GM23338 (cell line): ENCODE measurements at regions not wholly inside any gene's neighbourhood (a gene's known extent, or its start where the extent isn't known, plus 50 kb on each side); places are given as distances from the start of the nearest gene placed in this dataset.

Experiments
- ATAC-seq: fragments of 200-7000 bp; cut with Tn5 transposase; 3 replicates; pipeline ENCODE4 v1.9.1; 2020
- DNase-seq: peaks from one replicate; pipeline ENCODE4 v3.0.0-alpha.2; 2015; ENCODE audit warnings: low spot score
- H2AFZ ChIP-seq: fragments of 200-600 bp; sonication (generic); 2 replicates; pipeline ENCODE4 v1.8.0; 2016; ENCODE audit warnings: antibody characterized with exemption, mild to moderate bottlenecking, moderate library complexity
- H3F3A ChIP-seq: fragments of 200-600 bp; sonication (generic); replicated peaks from 2 replicates; pipeline ENCODE4 v1.8.0; 2017; ENCODE audit warnings: antibody characterized with exemption, mixed run types, low read depth
- H3K27ac ChIP-seq: fragments of 200-600 bp; sonication (generic); 2 replicates; pipeline ENCODE4 v1.6.1; 2016; ENCODE audit warnings: low read depth
- H3K27me3 ChIP-seq: fragments of 200-600 bp; sonication (generic); 2 replicates; pipeline ENCODE4 v1.8.0; 2016; ENCODE audit warnings: mild to moderate bottlenecking, mixed run types, moderate library complexity; ENCODE audit not compliant: insufficient read depth
- H3K36me3 ChIP-seq: fragments of 200-600 bp; sonication (generic); 2 replicates; pipeline ENCODE4 v1.8.0; 2016; ENCODE audit warnings: mild to moderate bottlenecking; ENCODE audit not compliant: insufficient read depth
- H3K4me1 ChIP-seq: fragments of 200-600 bp; sonication (generic); 2 replicates; pipeline ENCODE4 v1.8.0; 2016; ENCODE audit warnings: mild to moderate bottlenecking, moderate library complexity; ENCODE audit not compliant: insufficient read depth
- H3K4me2 ChIP-seq: fragments of 200-600 bp; sonication (generic); 2 replicates; pipeline ENCODE4 v1.7.1; 2017; ENCODE audit warnings: mixed run types
- H3K4me3 ChIP-seq: fragments of 200-600 bp; sonication (generic); 2 replicates; pipeline ENCODE4 v1.6.1; 2016; ENCODE audit warnings: mixed run types
- H3K79me2 ChIP-seq: fragments of 200-600 bp; sonication (generic); replicated peaks from 2 replicates; pipeline ENCODE4 v1.8.0; 2017; ENCODE audit warnings: mild to moderate bottlenecking; ENCODE audit not compliant: insufficient read depth
- H3K9me2 ChIP-seq: fragments of 200-600 bp; sonication (generic); 2 replicates; pipeline ENCODE4 v1.8.0; 2017; ENCODE audit not compliant: insufficient read depth
- H4K20me1 ChIP-seq: fragments of 200-600 bp; sonication (generic); replicated peaks from 2 replicates; pipeline ENCODE4 v1.8.0; 2017; ENCODE audit warnings: mild to moderate bottlenecking; ENCODE audit not compliant: insufficient read depth
- H3K27ac Mint-ChIP-seq: 2 replicates; pipeline ENCODE4 v1.8.0; 2020; ENCODE audit warnings: inconsistent platforms, mild to moderate bottlenecking, moderate library complexity, mixed read lengths
- H3K27me3 Mint-ChIP-seq: 3 replicates; pipeline ENCODE4 v1.8.0; 2022; ENCODE audit warnings: low read depth, mild to moderate bottlenecking, moderate library complexity, mixed read lengths, inconsistent platforms; ENCODE audit not compliant: insufficient read depth, poor library complexity
- H3K36me3 Mint-ChIP-seq: 3 replicates; pipeline ENCODE4 v1.8.0; 2021; ENCODE audit warnings: low read depth, mild to moderate bottlenecking, inconsistent platforms, moderate library complexity, mixed read lengths
- H3K4me1 Mint-ChIP-seq: 3 replicates; pipeline ENCODE4 v1.8.0; 2020; ENCODE audit warnings: mild to moderate bottlenecking, inconsistent platforms, mixed read lengths
- H3K4me3 Mint-ChIP-seq: 3 replicates; pipeline ENCODE4 v1.8.0; 2021; ENCODE audit warnings: moderate library complexity, mild to moderate bottlenecking, inconsistent platforms, mixed read lengths
- H3K9me3 Mint-ChIP-seq: 3 replicates; pipeline ENCODE4 v1.8.0; 2020; ENCODE audit warnings: moderate library complexity, mild to moderate bottlenecking, inconsistent platforms, mixed read lengths
- CTCF ChIP-seq, 2 experiments: fragments of 200-600 bp in 1 of 2; sonication (generic) in 1 of 2; conservative IDR thresholded peaks; 2 replicates each; pipeline versions ENCODE4 v1.5.1 to v1.6.1; 2016 to 2017; ENCODE audit warnings: antibody characterized with exemption in 2 of 2, low read depth in 2 of 2, mild to moderate bottlenecking in 2 of 2, moderate library complexity in 1 of 2
- ETS1 ChIP-seq: IDR thresholded peaks from 2 replicates; pipeline ENCODE4 v1.6.1; 2016; ENCODE audit warnings: antibody characterized with exemption
- EZH2 ChIP-seq: fragments of 200-600 bp; sonication (generic); IDR thresholded peaks from one replicate; pipeline ENCODE4 v1.8.0; 2017; ENCODE audit warnings: antibody characterized with exemption, mild to moderate bottlenecking, low read depth; ENCODE audit not compliant: unreplicated experiment
- EZH2phosphoT487 ChIP-seq: fragments of 200-600 bp; sonication (generic); IDR thresholded peaks from one replicate; pipeline ENCODE4 v1.8.1; 2018; ENCODE audit warnings: antibody characterized with exemption; ENCODE audit not compliant: unreplicated experiment
- JUNB ChIP-seq: IDR thresholded peaks from one replicate; pipeline ENCODE4 v1.6.1; 2016; ENCODE audit warnings: antibody characterized with exemption; ENCODE audit not compliant: unreplicated experiment
- NANOG ChIP-seq: IDR thresholded peaks from 2 replicates; pipeline ENCODE4 v1.6.1; 2016; ENCODE audit warnings: antibody characterized with exemption, borderline replicate concordance
- POLR2AphosphoS5 ChIP-seq: IDR thresholded peaks from 2 replicates; pipeline ENCODE4 v1.6.1; 2016; ENCODE audit warnings: antibody characterized with exemption, low read depth
- REST ChIP-seq: IDR thresholded peaks from one replicate; pipeline ENCODE4 v1.6.1; 2018; ENCODE audit warnings: antibody characterized with exemption; ENCODE audit not compliant: unreplicated experiment
- STAT1 ChIP-seq: IDR thresholded peaks from one replicate; pipeline ENCODE4 v1.6.1; 2016; ENCODE audit warnings: antibody characterized with exemption; ENCODE audit not compliant: unreplicated experiment
- ZNF114 ChIP-seq: fragments of 250-450 bp; sonication (Bioruptor Pico); IDR thresholded peaks from 2 replicates; pipeline ENCODE4 v1.5.0; 2020; ENCODE audit warnings: mild to moderate bottlenecking, moderate library complexity
- ZNF331 ChIP-seq: fragments of 250-450 bp; sonication (Bioruptor Pico); IDR thresholded peaks from 2 replicates; pipeline ENCODE4 v1.5.0; 2020; ENCODE audit warnings: low read depth, mild to moderate bottlenecking, moderate library complexity

- no peak for TF ChIP-seq ETS1
- no peak for TF ChIP-seq NANOG
- TF ChIP-seq EZH2phosphoT487, result no peak
- no peak for TF ChIP-seq STAT1
- no peak for TF ChIP-seq CTCF (conservative IDR thresholded peaks at IDR 0.05; ENCODE audit: low read depth in 2 of 2)
- TF ChIP-seq ZNF114 (CRISPR knock-in tag), result no peak
- no peak for TF ChIP-seq POLR2AphosphoS5
- TF ChIP-seq EZH2, result no peak
- TF ChIP-seq REST, result no peak
- no peak for TF ChIP-seq JUNB
Observed at GRCh38 chr4:30919458-30919857, 199.3 kb downstream of the PCDH7 start (continued).

GRCh38 chr4:30920043-30920442 is 199.9 kb downstream of the PCDH7 start:
- H3F3A ChIP-seq, result no peaks in the 10 kb centered on the region
- H3K4me3 Mint-ChIP-seq, result no peak overlapping the region
- TF ChIP-seq ZNF331 (CRISPR knock-in tag) (no peak), CTCF (conservative IDR thresholded peaks at IDR 0.05; ENCODE audit: low read depth in 2 of 2) (peak in 1 of 2 experiments; percentile 34; a peak in 2 of 4 replicates)
- peaks cover 5% of the 10 kb centered on the region for H3K27me3 Mint-ChIP-seq
- H3K36me3 Mint-ChIP-seq, result no peaks in the 10 kb centered on the region
- no peaks in the 10 kb centered on the region for H3K27me3 ChIP-seq
- H3K27ac ChIP-seq, result no peak overlapping the region
- H3K27ac Mint-ChIP-seq, result peak overlapping the region; percentile 8; the same call in 1 of the 2 replicates
- no peaks in the 10 kb centered on the region for H4K20me1 ChIP-seq
- H3K9me3 Mint-ChIP-seq, result no peaks in the 10 kb centered on the region
- no peak overlapping the region for H3K4me2 ChIP-seq
- H3K36me3 ChIP-seq, result no peaks in the 10 kb centered on the region
- DNase-seq (peak; percentile 60), ATAC-seq (peak; percentile 91)
- H3K9me2 ChIP-seq, result no peaks in the 10 kb centered on the region
- peaks cover 32% of the 10 kb centered on the region for H3K4me1 Mint-ChIP-seq
- no peak overlapping the region for H3K4me3 ChIP-seq
- no peak overlapping the region for H2AFZ ChIP-seq
- H3K79me2 ChIP-seq, result no peaks in the 10 kb centered on the region
- peaks cover 39% of the 10 kb centered on the region for H3K4me1 ChIP-seq
